Panc1 (cell line): ENCODE measurements at regions not wholly inside any gene's neighbourhood (a gene's known extent, or its start where the extent isn't known, plus 50 kb on each side); places are given as distances from the start of the nearest gene placed in this dataset.

Source experiments
- POLR2AphosphoS5 ChIP-seq: IDR thresholded peaks from 2 replicates; pipeline ENCODE4 v1.6.1; 2012; ENCODE audit warnings: mild to moderate bottlenecking, low read depth, low read length, moderate library complexity
- SIN3A ChIP-seq: IDR thresholded peaks from 2 replicates; pipeline ENCODE4 v1.6.1; 2012; ENCODE audit warnings: low read depth, mild to moderate bottlenecking, low read length, moderate library complexity, borderline replicate concordance; ENCODE audit not compliant: insufficient read depth
- TCF7L2 ChIP-seq: IDR thresholded peaks from 2 replicates; pipeline ENCODE4 v1.6.1; 2011; ENCODE audit warnings: mild to moderate bottlenecking, low read depth, low read length, inconsistent platforms
- TF ChIP-seq, protein P1 (sequence below): fragments of 450-650 bp; IDR thresholded peaks from 2 replicates; pipeline ENCODE4 v1.5.1; 2017; ENCODE audit warnings: mild to moderate bottlenecking
- TF ChIP-seq, protein P2 (sequence below), 2 experiments: IDR thresholded peaks; 2 replicates each; pipeline ENCODE4 v1.6.1; 2011 to 2012; ENCODE audit warnings: low read depth in 2 of 2, control low read depth in 1 of 2, low read length in 1 of 2, mild to moderate bottlenecking in 1 of 2, moderate library complexity in 1 of 2; ENCODE audit not compliant: insufficient read depth in 1 of 2

DNA sequence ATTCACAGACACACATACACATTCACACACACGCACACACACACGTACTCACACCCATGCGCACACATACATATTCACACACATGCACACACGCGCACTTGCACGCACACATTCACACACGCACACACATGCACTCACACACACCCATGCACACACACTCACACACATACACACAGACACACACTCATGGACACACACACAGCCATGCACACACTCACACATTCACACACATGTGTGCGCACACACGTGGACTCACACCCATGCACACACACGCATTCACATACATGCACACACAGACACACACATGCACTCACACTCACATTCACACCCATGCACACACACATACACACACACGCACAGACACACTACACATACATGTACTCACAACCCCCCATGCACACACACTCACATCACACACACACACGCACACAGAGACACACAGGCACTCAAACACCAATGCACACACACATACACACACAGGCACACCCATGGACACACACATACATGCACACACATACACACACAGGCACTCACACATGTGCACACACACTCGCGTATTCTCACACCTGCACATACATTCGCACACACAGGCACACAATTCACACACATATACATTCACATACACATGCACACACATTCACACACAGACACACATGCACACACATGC lies 589.1 kb downstream of the PTPRU start:
- TF ChIP-seq, protein P1, sequence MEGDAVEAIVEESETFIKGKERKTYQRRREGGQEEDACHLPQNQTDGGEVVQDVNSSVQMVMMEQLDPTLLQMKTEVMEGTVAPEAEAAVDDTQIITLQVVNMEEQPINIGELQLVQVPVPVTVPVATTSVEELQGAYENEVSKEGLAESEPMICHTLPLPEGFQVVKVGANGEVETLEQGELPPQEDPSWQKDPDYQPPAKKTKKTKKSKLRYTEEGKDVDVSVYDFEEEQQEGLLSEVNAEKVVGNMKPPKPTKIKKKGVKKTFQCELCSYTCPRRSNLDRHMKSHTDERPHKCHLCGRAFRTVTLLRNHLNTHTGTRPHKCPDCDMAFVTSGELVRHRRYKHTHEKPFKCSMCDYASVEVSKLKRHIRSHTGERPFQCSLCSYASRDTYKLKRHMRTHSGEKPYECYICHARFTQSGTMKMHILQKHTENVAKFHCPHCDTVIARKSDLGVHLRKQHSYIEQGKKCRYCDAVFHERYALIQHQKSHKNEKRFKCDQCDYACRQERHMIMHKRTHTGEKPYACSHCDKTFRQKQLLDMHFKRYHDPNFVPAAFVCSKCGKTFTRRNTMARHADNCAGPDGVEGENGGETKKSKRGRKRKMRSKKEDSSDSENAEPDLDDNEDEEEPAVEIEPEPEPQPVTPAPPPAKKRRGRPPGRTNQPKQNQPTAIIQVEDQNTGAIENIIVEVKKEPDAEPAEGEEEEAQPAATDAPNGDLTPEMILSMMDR, result no peak
- no peak for TF ChIP-seq POLR2AphosphoS5
- TF ChIP-seq, protein P2, sequence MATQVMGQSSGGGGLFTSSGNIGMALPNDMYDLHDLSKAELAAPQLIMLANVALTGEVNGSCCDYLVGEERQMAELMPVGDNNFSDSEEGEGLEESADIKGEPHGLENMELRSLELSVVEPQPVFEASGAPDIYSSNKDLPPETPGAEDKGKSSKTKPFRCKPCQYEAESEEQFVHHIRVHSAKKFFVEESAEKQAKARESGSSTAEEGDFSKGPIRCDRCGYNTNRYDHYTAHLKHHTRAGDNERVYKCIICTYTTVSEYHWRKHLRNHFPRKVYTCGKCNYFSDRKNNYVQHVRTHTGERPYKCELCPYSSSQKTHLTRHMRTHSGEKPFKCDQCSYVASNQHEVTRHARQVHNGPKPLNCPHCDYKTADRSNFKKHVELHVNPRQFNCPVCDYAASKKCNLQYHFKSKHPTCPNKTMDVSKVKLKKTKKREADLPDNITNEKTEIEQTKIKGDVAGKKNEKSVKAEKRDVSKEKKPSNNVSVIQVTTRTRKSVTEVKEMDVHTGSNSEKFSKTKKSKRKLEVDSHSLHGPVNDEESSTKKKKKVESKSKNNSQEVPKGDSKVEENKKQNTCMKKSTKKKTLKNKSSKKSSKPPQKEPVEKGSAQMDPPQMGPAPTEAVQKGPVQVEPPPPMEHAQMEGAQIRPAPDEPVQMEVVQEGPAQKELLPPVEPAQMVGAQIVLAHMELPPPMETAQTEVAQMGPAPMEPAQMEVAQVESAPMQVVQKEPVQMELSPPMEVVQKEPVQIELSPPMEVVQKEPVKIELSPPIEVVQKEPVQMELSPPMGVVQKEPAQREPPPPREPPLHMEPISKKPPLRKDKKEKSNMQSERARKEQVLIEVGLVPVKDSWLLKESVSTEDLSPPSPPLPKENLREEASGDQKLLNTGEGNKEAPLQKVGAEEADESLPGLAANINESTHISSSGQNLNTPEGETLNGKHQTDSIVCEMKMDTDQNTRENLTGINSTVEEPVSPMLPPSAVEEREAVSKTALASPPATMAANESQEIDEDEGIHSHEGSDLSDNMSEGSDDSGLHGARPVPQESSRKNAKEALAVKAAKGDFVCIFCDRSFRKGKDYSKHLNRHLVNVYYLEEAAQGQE (IDR thresholded peaks at IDR 0.05; ENCODE audit: insufficient read depth in 1 of 2, low read depth in 2 of 2, low read length in 1 of 2), result no peak
- no peak for TF ChIP-seq TCF7L2
- no peak for TF ChIP-seq SIN3A
